ENCODE measurements at regions not wholly inside any gene's neighbourhood (a gene's known extent, or its start where the extent isn't known, plus 50 kb on each side); places are given as distances from the start of the nearest gene placed in this dataset.

DNA sequence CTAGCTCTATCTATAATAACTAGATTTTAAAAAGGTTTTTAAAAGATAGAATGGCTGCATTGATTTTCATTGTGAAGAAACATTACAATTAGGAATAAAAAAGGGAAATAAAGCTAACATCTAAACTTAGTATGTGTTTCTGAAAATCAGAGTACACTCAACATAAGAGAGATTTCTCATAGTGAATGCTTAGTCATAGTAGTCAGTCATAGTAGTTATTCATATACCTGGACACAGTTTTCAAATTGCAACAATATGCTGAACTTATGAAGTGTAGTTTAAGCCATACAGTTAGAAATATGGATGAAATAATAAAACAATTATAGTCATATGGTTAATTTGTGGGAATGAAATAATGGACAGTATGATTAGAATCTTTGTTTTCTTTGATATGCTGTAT is 273.0 kb upstream of the CTNND2 start (continued):
- TF ChIP-seq, protein P1, sequence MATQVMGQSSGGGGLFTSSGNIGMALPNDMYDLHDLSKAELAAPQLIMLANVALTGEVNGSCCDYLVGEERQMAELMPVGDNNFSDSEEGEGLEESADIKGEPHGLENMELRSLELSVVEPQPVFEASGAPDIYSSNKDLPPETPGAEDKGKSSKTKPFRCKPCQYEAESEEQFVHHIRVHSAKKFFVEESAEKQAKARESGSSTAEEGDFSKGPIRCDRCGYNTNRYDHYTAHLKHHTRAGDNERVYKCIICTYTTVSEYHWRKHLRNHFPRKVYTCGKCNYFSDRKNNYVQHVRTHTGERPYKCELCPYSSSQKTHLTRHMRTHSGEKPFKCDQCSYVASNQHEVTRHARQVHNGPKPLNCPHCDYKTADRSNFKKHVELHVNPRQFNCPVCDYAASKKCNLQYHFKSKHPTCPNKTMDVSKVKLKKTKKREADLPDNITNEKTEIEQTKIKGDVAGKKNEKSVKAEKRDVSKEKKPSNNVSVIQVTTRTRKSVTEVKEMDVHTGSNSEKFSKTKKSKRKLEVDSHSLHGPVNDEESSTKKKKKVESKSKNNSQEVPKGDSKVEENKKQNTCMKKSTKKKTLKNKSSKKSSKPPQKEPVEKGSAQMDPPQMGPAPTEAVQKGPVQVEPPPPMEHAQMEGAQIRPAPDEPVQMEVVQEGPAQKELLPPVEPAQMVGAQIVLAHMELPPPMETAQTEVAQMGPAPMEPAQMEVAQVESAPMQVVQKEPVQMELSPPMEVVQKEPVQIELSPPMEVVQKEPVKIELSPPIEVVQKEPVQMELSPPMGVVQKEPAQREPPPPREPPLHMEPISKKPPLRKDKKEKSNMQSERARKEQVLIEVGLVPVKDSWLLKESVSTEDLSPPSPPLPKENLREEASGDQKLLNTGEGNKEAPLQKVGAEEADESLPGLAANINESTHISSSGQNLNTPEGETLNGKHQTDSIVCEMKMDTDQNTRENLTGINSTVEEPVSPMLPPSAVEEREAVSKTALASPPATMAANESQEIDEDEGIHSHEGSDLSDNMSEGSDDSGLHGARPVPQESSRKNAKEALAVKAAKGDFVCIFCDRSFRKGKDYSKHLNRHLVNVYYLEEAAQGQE (IDR thresholded peaks at IDR 0.05; ENCODE audit: unreplicated experiment) = no peak
- TF ChIP-seq ETS1 (IDR thresholded peaks at IDR 0.05) = no peak

DNA sequence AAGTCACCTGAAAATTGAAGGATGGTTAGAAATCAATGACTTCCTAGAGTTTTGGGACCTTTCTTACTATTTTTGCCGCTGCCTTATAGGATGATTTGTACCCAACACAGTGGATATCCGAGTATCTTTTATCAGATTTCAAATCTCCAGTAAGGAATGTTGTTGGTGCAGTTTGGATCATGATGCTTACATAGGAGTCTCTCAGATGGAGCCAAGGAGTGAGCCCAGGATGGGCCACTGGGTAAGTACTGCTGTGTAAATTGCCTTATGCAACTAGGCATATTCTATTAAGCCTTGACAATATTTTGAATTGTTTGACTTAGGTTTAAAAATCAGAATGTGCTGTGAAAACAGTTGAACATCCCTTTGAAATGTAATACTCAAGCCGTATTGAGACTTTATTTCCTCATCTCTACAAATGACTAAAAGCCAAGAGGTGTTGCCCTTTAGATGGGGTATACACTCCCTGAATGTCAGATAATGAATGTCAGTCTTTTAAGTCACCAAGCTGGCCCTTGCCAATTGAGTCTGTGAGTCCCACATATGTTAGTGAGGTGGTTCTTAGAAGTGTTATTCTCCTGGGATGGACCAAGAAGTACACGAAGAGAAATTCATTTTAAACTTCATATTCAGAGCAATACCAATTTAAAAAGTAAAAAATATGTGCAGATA is 271.8 kb upstream of the CTNND2 start:
- Histone ChIP-seq H3K9me2 (ENCODE audit: insufficient read depth) (no peaks in the 10 kb centered on the region; the same call in 1 of the 2 replicates), H3K4me1 (ENCODE audit: insufficient read depth) (peaks cover 42% of the 10 kb centered on the region), H4K20me1 (replicated peaks; ENCODE audit: insufficient read depth) (no peaks in the 10 kb centered on the region), H2AFZ (no peak overlapping the region), H3K27ac (ENCODE audit: low read depth) (peak overlapping the region; percentile 11; the same call in 1 of the 2 replicates), H3F3A (replicated peaks; ENCODE audit: low read depth) (no peaks in the 10 kb centered on the region; the same call in 1 of the 2 replicates), H3K36me3 (ENCODE audit: insufficient read depth) (no peaks in the 10 kb centered on the region), H3K79me2 (replicated peaks; ENCODE audit: insufficient read depth) (no peaks in the 10 kb centered on the region), H3K27me3 (ENCODE audit: insufficient read depth) (no peaks in the 10 kb centered on the region), H3K4me3 (no peak overlapping the region; the same call in 1 of the 2 replicates), H3K4me2 (peak overlapping the region; percentile 50)
- peaks cover 3% of the 10 kb centered on the region; the same call in 2 of the 3 replicates for H3K36me3 Mint-ChIP-seq (ENCODE audit: low read depth)
- DNase-seq (ENCODE audit: low spot score) (peak; percentile 17), ATAC-seq (peak; percentile 82)
- H3K9me3 Mint-ChIP-seq = no peaks in the 10 kb centered on the region
- no peak overlapping the region for H3K4me3 Mint-ChIP-seq
- TF ChIP-seq, protein P2, sequence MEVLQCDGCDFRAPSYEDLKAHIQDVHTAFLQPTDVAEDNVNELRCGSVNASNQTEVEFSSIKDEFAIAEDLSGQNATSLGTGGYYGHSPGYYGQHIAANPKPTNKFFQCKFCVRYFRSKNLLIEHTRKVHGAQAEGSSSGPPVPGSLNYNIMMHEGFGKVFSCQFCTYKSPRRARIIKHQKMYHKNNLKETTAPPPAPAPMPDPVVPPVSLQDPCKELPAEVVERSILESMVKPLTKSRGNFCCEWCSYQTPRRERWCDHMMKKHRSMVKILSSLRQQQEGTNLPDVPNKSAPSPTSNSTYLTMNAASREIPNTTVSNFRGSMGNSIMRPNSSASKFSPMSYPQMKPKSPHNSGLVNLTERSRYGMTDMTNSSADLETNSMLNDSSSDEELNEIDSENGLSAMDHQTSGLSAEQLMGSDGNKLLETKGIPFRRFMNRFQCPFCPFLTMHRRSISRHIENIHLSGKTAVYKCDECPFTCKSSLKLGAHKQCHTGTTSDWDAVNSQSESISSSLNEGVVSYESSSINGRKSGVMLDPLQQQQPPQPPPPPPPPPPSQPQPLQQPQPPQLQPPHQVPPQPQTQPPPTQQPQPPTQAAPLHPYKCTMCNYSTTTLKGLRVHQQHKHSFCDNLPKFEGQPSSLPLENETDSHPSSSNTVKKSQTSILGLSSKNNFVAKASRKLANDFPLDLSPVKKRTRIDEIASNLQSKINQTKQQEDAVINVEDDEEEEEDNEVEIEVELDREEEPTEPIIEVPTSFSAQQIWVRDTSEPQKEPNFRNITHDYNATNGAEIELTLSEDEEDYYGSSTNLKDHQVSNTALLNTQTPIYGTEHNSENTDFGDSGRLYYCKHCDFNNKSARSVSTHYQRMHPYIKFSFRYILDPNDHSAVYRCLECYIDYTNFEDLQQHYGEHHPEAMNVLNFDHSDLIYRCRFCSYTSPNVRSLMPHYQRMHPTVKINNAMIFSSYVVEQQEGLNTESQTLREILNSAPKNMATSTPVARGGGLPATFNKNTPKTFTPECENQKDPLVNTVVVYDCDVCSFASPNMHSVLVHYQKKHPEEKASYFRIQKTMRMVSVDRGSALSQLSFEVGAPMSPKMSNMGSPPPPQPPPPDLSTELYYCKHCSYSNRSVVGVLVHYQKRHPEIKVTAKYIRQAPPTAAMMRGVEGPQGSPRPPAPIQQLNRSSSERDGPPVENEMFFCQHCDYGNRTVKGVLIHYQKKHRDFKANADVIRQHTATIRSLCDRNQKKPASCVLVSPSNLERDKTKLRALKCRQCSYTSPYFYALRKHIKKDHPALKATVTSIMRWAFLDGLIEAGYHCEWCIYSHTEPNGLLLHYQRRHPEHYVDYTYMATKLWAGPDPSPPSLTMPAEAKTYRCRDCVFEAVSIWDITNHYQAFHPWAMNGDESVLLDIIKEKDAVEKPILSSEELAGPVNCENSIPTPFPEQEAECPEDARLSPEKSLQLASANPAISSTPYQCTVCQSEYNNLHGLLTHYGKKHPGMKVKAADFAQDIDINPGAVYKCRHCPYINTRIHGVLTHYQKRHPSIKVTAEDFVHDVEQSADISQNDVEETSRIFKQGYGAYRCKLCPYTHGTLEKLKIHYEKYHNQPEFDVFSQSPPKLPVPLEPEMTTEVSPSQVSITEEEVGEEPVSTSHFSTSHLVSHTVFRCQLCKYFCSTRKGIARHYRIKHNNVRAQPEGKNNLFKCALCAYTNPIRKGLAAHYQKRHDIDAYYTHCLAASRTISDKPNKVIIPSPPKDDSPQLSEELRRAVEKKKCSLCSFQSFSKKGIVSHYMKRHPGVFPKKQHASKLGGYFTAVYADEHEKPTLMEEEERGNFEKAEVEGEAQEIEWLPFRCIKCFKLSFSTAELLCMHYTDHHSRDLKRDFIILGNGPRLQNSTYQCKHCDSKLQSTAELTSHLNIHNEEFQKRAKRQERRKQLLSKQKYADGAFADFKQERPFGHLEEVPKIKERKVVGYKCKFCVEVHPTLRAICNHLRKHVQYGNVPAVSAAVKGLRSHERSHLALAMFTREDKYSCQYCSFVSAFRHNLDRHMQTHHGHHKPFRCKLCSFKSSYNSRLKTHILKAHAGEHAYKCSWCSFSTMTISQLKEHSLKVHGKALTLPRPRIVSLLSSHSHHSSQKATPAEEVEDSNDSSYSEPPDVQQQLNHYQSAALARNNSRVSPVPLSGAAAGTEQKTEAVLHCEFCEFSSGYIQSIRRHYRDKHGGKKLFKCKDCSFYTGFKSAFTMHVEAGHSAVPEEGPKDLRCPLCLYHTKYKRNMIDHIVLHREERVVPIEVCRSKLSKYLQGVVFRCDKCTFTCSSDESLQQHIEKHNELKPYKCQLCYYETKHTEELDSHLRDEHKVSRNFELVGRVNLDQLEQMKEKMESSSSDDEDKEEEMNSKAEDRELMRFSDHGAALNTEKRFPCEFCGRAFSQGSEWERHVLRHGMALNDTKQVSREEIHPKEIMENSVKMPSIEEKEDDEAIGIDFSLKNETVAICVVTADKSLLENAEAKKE (CRISPR knock-in tag; IDR thresholded peaks at IDR 0.05) = peak; percentile 61; the same call in 1 of the 2 replicates
- TF ChIP-seq EZH2phosphoT487 (IDR thresholded peaks at IDR 0.05; ENCODE audit: unreplicated experiment) = no peak
- peaks cover 38% of the 10 kb centered on the region for H3K4me1 Mint-ChIP-seq
- H3K27ac Mint-ChIP-seq = peak overlapping the region; percentile 65; the same call in 1 of the 2 replicates
- H3K27me3 Mint-ChIP-seq (ENCODE audit: insufficient read depth, low read depth, poor library complexity) = no peaks in the 10 kb centered on the region

Measured in GM23338 (cell line).